HEK293 (cell line): ENCODE measurements at regions not wholly inside any gene's neighbourhood (a gene's known extent, or its start where the extent isn't known, plus 50 kb on each side); places are given as distances from the start of the nearest gene placed in this dataset.
A peak's percentile ranks its signal among the peaks of the same experiment; 100 is the strongest.

Experiments used
- CTCF ChIA-PET: fragments of 350-600 bp; formaldehyde crosslinking; extraction: SDS; loops from one replicate; lab custom pipeline; 2021; ENCODE audit warnings: antibody characterized with exemption; lab: Yijun Ruan, JAX
- POLR2A ChIA-PET: fragments of 300-600 bp; formaldehyde crosslinking; extraction: SDS; loops from one replicate; lab custom pipeline; 2020; ENCODE audit warnings: antibody characterized with exemption, inconsistent platforms; lab: Yijun Ruan, JAX
- H3K27ac ChIP-seq: fragments of 200-500 bp; sonication (Bioruptor generic); 2 replicates; pipeline ENCODE4 v1.5.1; 2014; ENCODE audit warnings: low read depth, low read length, control low read depth, inconsistent platforms; ENCODE audit errors: extremely low read depth
- H3K36me3 ChIP-seq, 2 experiments: fragments of 200-500 bp in 1 of 2; sonication (Bioruptor generic) in 1 of 2; 1 replicate in 1 of 2; 2 replicates in 1 of 2; pipeline ENCODE4 v1.5.1; 2014 to 2017; ENCODE audit warnings: inconsistent platforms in 2 of 2, low read length in 2 of 2; ENCODE audit not compliant: control insufficient read depth in 2 of 2, insufficient read depth in 1 of 2
- H3K4me1 ChIP-seq: fragments of 200-500 bp; sonication (Bioruptor generic); 2 replicates; pipeline ENCODE4 v1.5.1; 2014; ENCODE audit warnings: mild to moderate bottlenecking, low read length, inconsistent platforms; ENCODE audit not compliant: control insufficient read depth, insufficient read depth
- H3K4me3 ChIP-seq: 2 replicates; pipeline ENCODE4 v1.5.1; 2011; ENCODE audit warnings: low read depth, mild to moderate bottlenecking, control low read depth, low read length, moderate library complexity
- H3K9me3 ChIP-seq: fragments of 200-500 bp; sonication (Bioruptor generic); 2 replicates; pipeline ENCODE4 v1.5.1; 2014; ENCODE audit warnings: low read depth, low read length, inconsistent platforms; ENCODE audit not compliant: control insufficient read depth, insufficient read depth
- GLIS1 ChIP-seq: fragments of 450-650 bp; formaldehyde crosslinking; IDR thresholded peaks from 2 replicates; pipeline ENCODE4 v1.5.1; 2016; ENCODE audit warnings: missing biosample characterization, missing genetic modification characterization
- GLIS2 ChIP-seq: fragments of 450-650 bp; formaldehyde crosslinking; IDR thresholded peaks from 2 replicates; pipeline ENCODE4 v1.5.1; 2016; ENCODE audit warnings: missing biosample characterization, missing genetic modification characterization
- PATZ1 ChIP-seq: fragments of 450-650 bp; formaldehyde crosslinking; IDR thresholded peaks from 2 replicates; pipeline ENCODE4 v1.5.1; 2016; ENCODE audit warnings: missing biosample characterization, missing genetic modification characterization
- PRDM2 ChIP-seq: fragments of 450-650 bp; formaldehyde crosslinking; IDR thresholded peaks from 2 replicates; pipeline ENCODE4 v1.5.1; 2016; ENCODE audit warnings: missing biosample characterization, missing genetic modification characterization, borderline replicate concordance
- SALL2 ChIP-seq: fragments of 450-650 bp; formaldehyde crosslinking; IDR thresholded peaks from 2 replicates; pipeline ENCODE4 v1.5.0; 2017; ENCODE audit warnings: missing biosample characterization, mild to moderate bottlenecking, missing genetic modification characterization, borderline replicate concordance
- WT1 ChIP-seq: fragments of 450-650 bp; formaldehyde crosslinking; IDR thresholded peaks from 2 replicates; pipeline ENCODE4 v1.5.1; 2016; ENCODE audit warnings: missing biosample characterization, missing genetic modification characterization
- ZBTB6 ChIP-seq: fragments of 450-650 bp; formaldehyde crosslinking; IDR thresholded peaks from 2 replicates; pipeline ENCODE4 v1.5.1; 2017; ENCODE audit warnings: missing biosample characterization, missing genetic modification characterization
- ZEB2 ChIP-seq: fragments of 450-650 bp; formaldehyde crosslinking; IDR thresholded peaks from 2 replicates; pipeline ENCODE4 v1.5.1; 2016; ENCODE audit warnings: missing biosample characterization, missing genetic modification characterization
- ZFP41 ChIP-seq: fragments of 450-650 bp; formaldehyde crosslinking; IDR thresholded peaks from 2 replicates; pipeline ENCODE4 v1.5.1; 2016; ENCODE audit warnings: missing biosample characterization, missing genetic modification characterization, borderline replicate concordance
- ZNF211 ChIP-seq: fragments of 450-650 bp; formaldehyde crosslinking; IDR thresholded peaks from 2 replicates; pipeline ENCODE4 v1.5.1; 2016; ENCODE audit warnings: low read depth, missing biosample characterization, missing genetic modification characterization
- ZNF292 ChIP-seq: fragments of 450-650 bp; formaldehyde crosslinking; IDR thresholded peaks from 2 replicates; pipeline ENCODE4 v1.5.1; 2016; ENCODE audit warnings: low read depth, missing biosample characterization, missing genetic modification characterization, borderline replicate concordance
- ZNF426 ChIP-seq: fragments of 450-650 bp; formaldehyde crosslinking; IDR thresholded peaks from 2 replicates; pipeline ENCODE4 v1.5.1; 2017; ENCODE audit warnings: missing biosample characterization, missing genetic modification characterization, mild to moderate bottlenecking, inconsistent platforms, moderate library complexity
- ZNF473 ChIP-seq: fragments of 450-650 bp; formaldehyde crosslinking; IDR thresholded peaks from 2 replicates; pipeline ENCODE4 v1.5.1; 2017; ENCODE audit warnings: missing biosample characterization, missing genetic modification characterization
- ZNF501 ChIP-seq: fragments of 450-650 bp; formaldehyde crosslinking; IDR thresholded peaks from 2 replicates; pipeline ENCODE4 v1.5.1; 2016; ENCODE audit warnings: missing biosample characterization, missing genetic modification characterization
- ZNF510 ChIP-seq: fragments of 450-650 bp; formaldehyde crosslinking; IDR thresholded peaks from 2 replicates; pipeline ENCODE4 v1.5.1; 2018; ENCODE audit warnings: mild to moderate bottlenecking, missing genetic modification characterization, missing biosample characterization; ENCODE audit not compliant: insufficient replicate concordance
- ZNF544 ChIP-seq: fragments of 450-650 bp; formaldehyde crosslinking; IDR thresholded peaks from 2 replicates; pipeline ENCODE4 v1.5.0; 2017; ENCODE audit warnings: missing biosample characterization, missing genetic modification characterization
- ZNF555 ChIP-seq: fragments of 450-650 bp; formaldehyde crosslinking; conservative IDR thresholded peaks from 2 replicates; pipeline ENCODE4 v1.5.1; 2017; ENCODE audit warnings: missing biosample characterization, mild to moderate bottlenecking, missing genetic modification characterization, inconsistent platforms
- ZNF768 ChIP-seq: fragments of 450-650 bp; formaldehyde crosslinking; IDR thresholded peaks from 2 replicates; pipeline ENCODE4 v1.5.1; 2018; ENCODE audit warnings: missing biosample characterization, mild to moderate bottlenecking, missing genetic modification characterization

GRCh38 chr15:61380270-61380669 lies 151.2 kb upstream of the RORA start:
- Histone ChIP-seq H3K9me3 (no peaks in the 10 kb centered on the region), H3K4me1 (no peaks in the 10 kb centered on the region), H3K36me3 (no peaks in the 10 kb centered on the region), H3K4me3 (no peak overlapping the region), H3K27ac (no peak overlapping the region)
- TF ChIP-seq WT1 (no peak), PRDM2 (no peak), GLIS1 (tag by site-specific recombination) (peak; percentile 75)
- CTCF ChIA-PET, result no interaction called here
- POLR2A ChIA-PET, result no interaction called here

- no peaks in the 10 kb centered on the region for H3K36me3 ChIP-seq
- POLR2A ChIA-PET, result no interaction called here
- no peaks in the 10 kb centered on the region for H3K4me1 ChIP-seq
- H3K4me3 ChIP-seq, result no peak overlapping the region
- TF ChIP-seq ZNF426 (tag by site-specific recombination), result no peak
- no peak for TF ChIP-seq ZBTB6
- TF ChIP-seq ZEB2, result no peak
- no peak for TF ChIP-seq ZNF555 (tag by site-specific recombination)
- no peak for TF ChIP-seq SALL2 (tag by site-specific recombination)
- no peak for TF ChIP-seq GLIS2 (tag by site-specific recombination)
- TF ChIP-seq ZNF501 (tag by site-specific recombination), result no peak
- no peak for TF ChIP-seq ZFP41 (tag by site-specific recombination)
- no peak for TF ChIP-seq ZNF768
- TF ChIP-seq PATZ1 (tag by site-specific recombination), result no peak
- TF ChIP-seq ZNF473 (tag by site-specific recombination), result no peak
- TF ChIP-seq ZNF544 (tag by site-specific recombination), result no peak
- TF ChIP-seq ZNF510 (tag by site-specific recombination), result no peak
- no peak for TF ChIP-seq ZNF211 (tag by site-specific recombination)
- TF ChIP-seq ZNF292 (tag by site-specific recombination), result no peak
- CTCF ChIA-PET, result no interaction called here
- H3K27ac ChIP-seq, result no peak overlapping the region
- no peaks in the 10 kb centered on the region for H3K9me3 ChIP-seq
Observed at GRCh38 chr15:61379005-61379404, 149.9 kb upstream of the RORA start.
